Muscle layer of colon (tissue), 2 donors: ENCODE measurements at regions not wholly inside any gene's neighbourhood (a gene's known extent, or its start where the extent isn't known, plus 50 kb on each side); places are given as distances from the start of the nearest gene placed in this dataset.

ENCODE experiments used
- H3K27ac ChIP-seq: one replicate; pipeline ENCODE4 v1.7.0; 2013; ENCODE audit warnings: low read depth, mild to moderate bottlenecking, low read length, moderate library complexity
- H3K27me3 ChIP-seq, 2 donors: one replicate each; pipeline ENCODE4 v1.7.0; 2013; ENCODE audit warnings: low read length in 2 of 2, mild to moderate bottlenecking in 2 of 2; ENCODE audit not compliant: insufficient read depth in 2 of 2, control insufficient read depth in 1 of 2
- H3K36me3 ChIP-seq: one replicate; pipeline ENCODE4 v1.7.0; 2013; ENCODE audit warnings: mild to moderate bottlenecking, low read length; ENCODE audit not compliant: insufficient read depth
- H3K4me1 ChIP-seq: one replicate; pipeline ENCODE4 v1.7.0; 2013; ENCODE audit warnings: mild to moderate bottlenecking, low read length; ENCODE audit not compliant: insufficient read depth
- H3K4me3 ChIP-seq, 2 donors: one replicate each; pipeline ENCODE4 v1.7.0; 2013; ENCODE audit warnings: low read length in 2 of 2, low read depth in 1 of 2, mild to moderate bottlenecking in 1 of 2, moderate library complexity in 1 of 2
- H3K9ac ChIP-seq: one replicate; pipeline ENCODE4 v1.7.0; 2013; ENCODE audit warnings: low read length
- H3K9me3 ChIP-seq: one replicate; pipeline ENCODE4 v1.7.0; 2013; ENCODE audit warnings: mild to moderate bottlenecking, low read length
- donor health status: abdominal sarcoma.
- donor health status: Adenocarcinoma of cecum.

DNA sequence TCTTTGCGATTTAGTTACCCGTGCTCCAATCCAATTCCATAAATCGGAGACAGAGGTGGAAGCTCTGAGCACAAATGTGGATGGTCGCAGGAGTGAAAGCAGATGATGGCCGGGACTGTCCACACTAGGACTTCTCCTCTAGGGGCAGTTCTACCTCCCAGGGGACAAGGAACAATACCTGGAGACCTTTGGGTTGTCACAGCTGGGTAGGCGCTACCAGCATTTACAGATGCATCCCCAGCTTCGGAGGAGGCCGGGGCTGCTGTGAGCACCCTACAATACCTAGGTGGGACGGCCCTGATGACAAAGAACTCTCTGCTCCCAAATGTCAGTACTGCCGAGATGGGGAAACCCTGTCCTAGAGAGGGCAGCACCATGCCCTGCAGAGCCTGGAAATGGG, 195.9 kb upstream of the CDH4 start:
- Histone ChIP-seq H3K9me3 (no peaks in the 10 kb centered on the region), H3K27ac (no peak overlapping the region), H3K4me1 (no peaks in the 10 kb centered on the region), H3K9ac (no peak overlapping the region), H3K27me3 (no peaks in the 10 kb centered on the region), H3K36me3 (no peaks in the 10 kb centered on the region), H3K4me3 (no peak overlapping the region)

DNA sequence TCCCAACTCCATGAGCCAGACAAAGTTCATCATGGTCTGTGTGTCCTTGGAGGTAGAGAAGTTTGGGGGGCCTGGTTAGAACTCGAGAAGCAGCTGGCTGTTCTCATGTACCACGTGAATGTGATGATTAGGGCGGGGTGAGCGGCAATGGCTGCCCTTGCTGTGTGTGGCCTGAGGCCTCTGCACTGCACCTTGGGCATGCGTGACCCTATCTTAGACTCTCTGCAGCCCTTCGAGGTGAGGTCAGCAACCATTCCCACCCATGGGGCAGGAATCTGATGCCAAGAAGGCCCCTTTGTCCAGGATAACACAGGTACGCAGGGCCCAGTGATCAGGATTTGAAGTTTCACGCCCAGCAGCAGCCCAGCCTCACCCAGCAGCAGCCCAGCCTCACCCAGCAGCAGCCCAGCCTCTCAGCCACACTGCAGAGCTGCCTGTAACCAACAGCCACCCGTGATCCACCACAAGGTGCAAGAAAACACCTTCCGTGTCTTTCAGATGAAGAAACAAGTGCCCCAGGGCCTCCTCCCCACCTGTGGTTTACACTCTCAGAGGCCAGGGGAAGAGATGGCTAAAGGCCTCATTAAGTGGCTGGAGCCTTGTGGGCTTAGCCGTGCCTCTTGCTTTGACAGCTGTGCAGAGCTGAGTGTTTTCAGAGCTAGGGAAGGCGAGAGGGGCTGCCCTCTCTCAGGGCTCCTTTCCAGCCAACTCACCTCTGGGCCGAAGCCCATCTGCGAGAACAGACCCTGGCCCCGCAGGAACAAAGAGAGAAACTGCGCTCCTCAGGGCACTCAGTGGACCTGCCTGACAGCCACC, 195.2 kb upstream of the CDH4 start:
- Histone ChIP-seq H3K9me3 (no peaks in the 10 kb centered on the region), H3K4me1 (no peaks in the 10 kb centered on the region), H3K27me3 (no peaks in the 10 kb centered on the region), H3K9ac (no peak overlapping the region), H3K4me3 (no peak overlapping the region), H3K27ac (no peak overlapping the region), H3K36me3 (no peaks in the 10 kb centered on the region)

DNA sequence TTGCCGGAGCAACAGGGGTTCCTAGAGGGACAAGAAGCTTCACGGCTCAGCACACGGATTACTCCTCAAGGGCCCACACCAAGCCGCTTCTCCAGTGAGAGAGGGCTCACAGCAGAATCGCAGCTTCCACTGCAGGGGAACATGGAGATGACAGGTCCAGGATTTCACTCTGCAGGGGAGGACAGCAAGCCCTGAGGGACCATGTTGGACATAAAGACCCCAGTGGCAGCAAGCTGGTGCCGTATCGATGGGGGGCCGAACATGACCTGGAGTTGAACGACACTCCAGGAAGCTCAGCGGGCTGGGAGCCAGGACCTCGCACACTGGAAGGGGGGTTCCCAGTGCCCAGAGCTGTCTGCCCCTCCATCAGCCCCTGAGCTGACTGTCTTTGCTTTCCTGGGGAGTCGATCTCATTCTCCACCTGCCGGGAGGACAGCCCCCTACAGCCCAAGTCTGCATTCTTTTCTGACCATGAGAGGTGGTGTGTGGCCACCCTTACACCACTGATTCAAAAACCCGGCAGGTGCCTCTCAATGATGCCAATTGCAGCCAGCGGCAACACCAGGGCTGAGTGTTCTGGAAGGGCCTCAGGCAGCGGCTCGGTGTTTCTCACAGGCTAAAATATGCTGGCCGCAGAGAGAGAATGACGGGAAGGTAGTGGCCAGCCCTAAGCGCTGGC, 194.5 kb upstream of the CDH4 start:
- Histone ChIP-seq H3K36me3 (no peaks in the 10 kb centered on the region), H3K27me3 (no peaks in the 10 kb centered on the region), H3K4me1 (no peaks in the 10 kb centered on the region), H3K9me3 (no peaks in the 10 kb centered on the region), H3K9ac (no peak overlapping the region), H3K4me3 (no peak overlapping the region), H3K27ac (no peak overlapping the region)

DNA sequence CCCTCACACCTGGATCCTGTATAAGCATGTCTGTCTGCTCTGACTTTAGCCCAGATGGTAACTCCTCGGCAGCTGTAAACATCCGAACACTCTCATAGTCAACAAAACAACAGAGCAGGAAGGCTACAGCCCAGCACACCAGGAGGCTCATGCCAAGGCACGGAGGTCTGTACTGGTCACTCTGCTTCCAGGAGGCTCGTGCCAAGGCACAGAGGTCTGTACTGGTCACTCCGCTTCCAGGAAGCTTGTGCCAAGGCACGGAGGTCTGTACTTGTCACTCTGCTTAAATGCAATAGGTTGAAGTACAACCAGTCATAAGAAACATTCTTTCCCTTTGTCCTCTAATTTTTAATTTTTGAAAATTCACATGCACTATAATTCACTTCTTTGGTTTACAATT, 190.1 kb upstream of the CDH4 start:
- H3K27me3 ChIP-seq = no peaks in the 10 kb centered on the region
- no peaks in the 10 kb centered on the region for H3K4me1 ChIP-seq
- H3K4me3 ChIP-seq = no peak overlapping the region
- no peak overlapping the region for H3K9ac ChIP-seq
- H3K27ac ChIP-seq = no peak overlapping the region
- no peaks in the 10 kb centered on the region for H3K9me3 ChIP-seq
- no peaks in the 10 kb centered on the region for H3K36me3 ChIP-seq

GRCh38 chr20:61065853-61066252, 186.2 kb upstream of the CDH4 start:
- Histone ChIP-seq H3K27me3 (no peaks in the 10 kb centered on the region), H3K36me3 (no peaks in the 10 kb centered on the region), H3K27ac (no peak overlapping the region), H3K9ac (no peak overlapping the region), H3K9me3 (no peaks in the 10 kb centered on the region), H3K4me3 (no peak overlapping the region), H3K4me1 (no peaks in the 10 kb centered on the region)

DNA sequence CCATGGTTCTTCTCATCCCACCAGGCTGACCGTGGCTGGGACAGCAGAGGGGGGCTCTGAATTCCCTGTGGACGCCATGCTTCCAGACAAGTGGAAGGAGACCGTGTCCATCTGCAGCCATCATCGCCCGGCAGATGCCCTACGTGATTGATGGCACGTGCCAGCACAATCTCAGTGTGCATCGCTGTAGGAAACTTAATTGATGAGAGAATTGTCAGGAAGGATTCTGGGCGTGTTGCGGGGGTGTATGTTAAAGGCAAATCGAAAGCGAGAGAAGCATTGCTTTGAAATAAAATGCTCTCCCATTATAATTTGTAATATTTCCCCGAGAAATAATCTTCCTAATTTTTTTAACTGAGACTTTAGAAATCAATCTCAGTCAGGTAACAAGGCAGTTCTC, 185.5 kb upstream of the CDH4 start:
- Histone ChIP-seq H3K4me3 (no peak overlapping the region), H3K27me3 (no peaks in the 10 kb centered on the region), H3K36me3 (no peaks in the 10 kb centered on the region), H3K9me3 (no peaks in the 10 kb centered on the region), H3K9ac (no peak overlapping the region), H3K4me1 (no peaks in the 10 kb centered on the region), H3K27ac (no peak overlapping the region)

- Histone ChIP-seq H3K4me1 (no peaks in the 10 kb centered on the region), H3K36me3 (no peaks in the 10 kb centered on the region), H3K4me3 (no peak overlapping the region)
Observed at GRCh38 chr20:61067221-61067620, 184.8 kb upstream of the CDH4 start.

GRCh38 chr20:61072398-61072797, 179.7 kb upstream of the CDH4 start:
- H3K36me3 ChIP-seq = no peaks in the 10 kb centered on the region
- no peak overlapping the region for H3K4me3 ChIP-seq
- H3K9me3 ChIP-seq = no peaks in the 10 kb centered on the region
- no peak overlapping the region for H3K27ac ChIP-seq
- H3K4me1 ChIP-seq = no peaks in the 10 kb centered on the region
- H3K9ac ChIP-seq = no peak overlapping the region
- no peaks in the 10 kb centered on the region for H3K27me3 ChIP-seq

More at GRCh38 chr20:61067221-61067620, 184.8 kb upstream of the CDH4 start:
- no peak overlapping the region for H3K27ac ChIP-seq
- H3K9ac ChIP-seq = no peak overlapping the region
- no peaks in the 10 kb centered on the region for H3K9me3 ChIP-seq
- no peaks in the 10 kb centered on the region for H3K27me3 ChIP-seq

DNA sequence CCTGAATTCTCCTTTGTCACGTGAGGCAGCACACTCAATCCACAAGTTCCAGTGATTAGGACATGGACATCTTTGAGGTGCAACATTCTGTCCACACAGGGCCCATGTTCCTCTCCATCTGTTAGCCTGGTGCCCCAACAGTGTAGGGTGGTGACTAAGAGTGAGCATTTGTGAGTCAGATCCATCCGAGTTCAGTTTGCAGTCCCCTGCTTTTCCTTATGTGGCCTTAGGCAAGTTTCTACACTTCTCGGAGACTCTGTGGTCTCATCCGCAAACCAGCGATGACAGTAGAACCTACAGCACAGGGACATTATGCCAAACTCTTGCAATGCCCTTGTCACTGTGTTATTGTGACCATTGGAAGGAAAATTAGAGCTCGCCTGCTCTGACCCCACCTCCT, 178.7 kb upstream of the CDH4 start:
- no peak overlapping the region for H3K4me3 ChIP-seq
- H3K9ac ChIP-seq = no peak overlapping the region
- no peaks in the 10 kb centered on the region for H3K9me3 ChIP-seq
- H3K36me3 ChIP-seq = no peaks in the 10 kb centered on the region
- no peak overlapping the region for H3K27ac ChIP-seq
- H3K4me1 ChIP-seq = no peaks in the 10 kb centered on the region
- no peaks in the 10 kb centered on the region for H3K27me3 ChIP-seq

DNA sequence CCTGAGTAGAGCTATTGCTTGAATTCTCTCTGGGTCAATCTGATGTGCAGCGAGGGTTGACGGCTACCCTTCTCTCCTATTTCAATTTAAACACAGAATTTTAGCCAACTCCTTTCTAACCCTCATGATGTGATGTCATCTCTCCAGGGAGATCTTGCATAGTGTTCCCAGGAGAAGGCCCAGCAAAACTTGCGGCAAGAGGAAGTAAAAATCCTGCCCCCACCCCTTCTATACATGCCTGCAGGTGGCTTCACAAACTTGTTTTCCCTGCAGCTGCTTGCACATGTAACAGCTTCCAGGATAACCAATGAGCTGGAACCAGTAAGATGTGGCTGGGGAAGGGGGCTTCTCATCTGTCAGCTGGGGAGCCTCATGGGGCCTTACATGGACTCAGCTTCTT, 169.3 kb upstream of the CDH4 start:
- Histone ChIP-seq H3K4me1 (no peaks in the 10 kb centered on the region), H3K27ac (no peak overlapping the region), H3K27me3 (no peaks in the 10 kb centered on the region), H3K9me3 (no peaks in the 10 kb centered on the region), H3K36me3 (no peaks in the 10 kb centered on the region), H3K9ac (no peak overlapping the region), H3K4me3 (no peak overlapping the region)

GRCh38 chr20:61083431-61083830, 168.6 kb upstream of the CDH4 start:
- no peaks in the 10 kb centered on the region for H3K27me3 ChIP-seq
- no peaks in the 10 kb centered on the region for H3K9me3 ChIP-seq
- H3K36me3 ChIP-seq = no peaks in the 10 kb centered on the region
- H3K4me3 ChIP-seq = no peak overlapping the region
- no peak overlapping the region for H3K27ac ChIP-seq
- H3K9ac ChIP-seq = no peak overlapping the region
- H3K4me1 ChIP-seq = no peaks in the 10 kb centered on the region

- no peaks in the 10 kb centered on the region for H3K9me3 ChIP-seq
- no peak overlapping the region for H3K27ac ChIP-seq
- H3K4me3 ChIP-seq = no peak overlapping the region
- H3K9ac ChIP-seq = no peak overlapping the region
- no peaks in the 10 kb centered on the region for H3K4me1 ChIP-seq
- H3K27me3 ChIP-seq = no peaks in the 10 kb centered on the region
- H3K36me3 ChIP-seq = no peaks in the 10 kb centered on the region
Observed at GRCh38 chr20:61086031-61086430, 166.0 kb upstream of the CDH4 start.
